ENCODE measurements at regions not wholly inside any gene's neighbourhood (a gene's known extent, or its start where the extent isn't known, plus 50 kb on each side); places are given as distances from the start of the nearest gene placed in this dataset.
A peak's percentile ranks its signal among the peaks of the same experiment; 100 is the strongest.

GRCh38 chr15:31799715-31800321, 230.5 kb upstream of the CHRNA7 start (continued):
- TF ChIP-seq SKIL (IDR thresholded peaks at IDR 0.05; ENCODE audit: low read depth, poor library complexity, severe bottlenecking), result peak; percentile 96
- TF ChIP-seq BCL3 (IDR thresholded peaks at IDR 0.05; ENCODE audit: borderline replicate concordance, insufficient read depth, low read depth, low read length, poor library complexity, severe bottlenecking), result peak; percentile 41
- TF ChIP-seq ZNF622 (IDR thresholded peaks at IDR 0.05), result no peak
- TF ChIP-seq SMAD1 (IDR thresholded peaks at IDR 0.05; ENCODE audit: low read depth, partially characterized antibody), result no peak
- TF ChIP-seq JUNB (IDR thresholded peaks at IDR 0.05), result peak; percentile 69
- 0 out of 2 replicates have a peak, but pooled peaks have one; percentile 8 for TF ChIP-seq RAD21 (IDR thresholded peaks at IDR 0.05; ENCODE audit: insufficient read depth, low read depth, low read length)
- no peak for TF ChIP-seq NFYB (IDR thresholded peaks at IDR 0.05; ENCODE audit: insufficient read depth, low read depth, low read length)
- peak; percentile 81 for TF ChIP-seq NFIC (IDR thresholded peaks at IDR 0.05; ENCODE audit: low read depth, low read length)
- TF ChIP-seq IKZF1 (conservative IDR thresholded peaks at IDR 0.05), result peak; percentile 76
- peak; percentile 81 to 82 for TF ChIP-seq EP300 (IDR thresholded peaks at IDR 0.05; ENCODE audit: borderline replicate concordance in 1 of 2, control insufficient read depth in 1 of 2, low read depth in 2 of 2, low read length in 2 of 2)
- TF ChIP-seq CREM (IDR thresholded peaks at IDR 0.05; ENCODE audit: low read depth), result peak; percentile 71; the same call in 1 of the 2 replicates
- TF ChIP-seq MTA3 (IDR thresholded peaks at IDR 0.05; ENCODE audit: borderline replicate concordance, low read length), result 0 out of 2 replicates have a peak, but pooled peaks have one; percentile 40
- TF ChIP-seq NR2F1 (conservative IDR thresholded peaks at IDR 0.05), result peak; percentile 85
- peak; percentile 88 for TF ChIP-seq PAX5 (IDR thresholded peaks at IDR 0.05; ENCODE audit: borderline replicate concordance, low read depth, low read length)
- 0 out of 2 replicates have a peak, but pooled peaks have one; percentile 5 for TF ChIP-seq NR2C1 (IDR thresholded peaks at IDR 0.05)
- no peak for TF ChIP-seq IRF3 (IDR thresholded peaks at IDR 0.05)
- TF ChIP-seq BCL11A (IDR thresholded peaks at IDR 0.05; ENCODE audit: low read depth, low read length), result peak; percentile 83
- TF ChIP-seq EED (IDR thresholded peaks at IDR 0.05; ENCODE audit: low read depth), result peak; percentile 73
- TF ChIP-seq RELA (IDR thresholded peaks at IDR 0.05; ENCODE audit: borderline replicate concordance, partially characterized antibody), result peak; percentile 33
- peak; percentile 97 for TF ChIP-seq RUNX3 (IDR thresholded peaks at IDR 0.05; ENCODE audit: low read length)
- TF ChIP-seq CBFB (IDR thresholded peaks at IDR 0.05; ENCODE audit: low read depth), result peak; percentile 82
- TF ChIP-seq MLLT1 (IDR thresholded peaks at IDR 0.05), result peak; percentile 52; the same call in 1 of the 2 replicates
- TF ChIP-seq TCF12 (IDR thresholded peaks at IDR 0.05; ENCODE audit: low read depth, low read length), result peak; percentile 69
- no peak for TF ChIP-seq SPI1 (IDR thresholded peaks at IDR 0.05; ENCODE audit: borderline replicate concordance, insufficient read depth, low read depth, low read length)
- no peak for TF ChIP-seq E2F4 (IDR thresholded peaks at IDR 0.05; ENCODE audit: low read depth, low read length)

Data from GM12878 (cell line).